ENCODE measurements at regions not wholly inside any gene's neighbourhood (a gene's known extent, or its start where the extent isn't known, plus 50 kb on each side); places are given as distances from the start of the nearest gene placed in this dataset.
A peak's percentile ranks its signal among the peaks of the same experiment; 100 is the strongest.

DNA sequence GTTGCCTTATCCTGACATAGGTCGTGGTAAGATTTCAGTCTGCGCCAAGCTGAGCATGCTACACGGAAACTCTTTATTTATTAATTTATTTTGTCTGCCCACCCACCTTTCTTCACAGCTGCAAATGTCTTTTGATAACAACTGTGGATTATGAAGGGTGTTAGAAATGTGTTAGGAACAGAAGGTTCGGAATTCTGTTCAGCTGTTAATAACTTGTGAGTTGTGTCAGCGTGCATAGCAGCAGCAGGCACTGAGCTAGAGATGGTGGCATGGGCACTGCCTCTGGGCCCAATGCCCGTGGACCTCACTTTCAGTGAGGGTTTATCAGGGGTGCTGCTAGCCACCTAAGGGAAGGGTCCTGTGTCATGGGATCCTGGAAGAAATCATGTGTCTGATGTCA lies 162.5 kb upstream of the NTM start:
- CTCF ChIA-PET = no interaction called here
- no peak for ATAC-seq
- no peaks in the 10 kb centered on the region for H3K27me3 Mint-ChIP-seq (ENCODE audit: low read depth)
- H3K9me3 Mint-ChIP-seq = peaks cover 6% of the 10 kb centered on the region
- DNase-seq (ENCODE audit: low spot score) = no peak
- POLR2A ChIA-PET = no interaction called here
- H3K4me1 Mint-ChIP-seq = peaks cover 5% of the 10 kb centered on the region; the same call in 1 of the 2 replicates
- no peaks in the 10 kb centered on the region for H3K36me3 Mint-ChIP-seq
- H3K27ac Mint-ChIP-seq = no peak overlapping the region
- no peak for TF ChIP-seq JUN (CRISPR knock-in tag; IDR thresholded peaks at IDR 0.05)
- no peak overlapping the region for H3K4me3 Mint-ChIP-seq

GRCh38 chr11:131217313-131218310 lies 152.8 kb upstream of the NTM start:
- H3K27ac Mint-ChIP-seq = peak overlapping the region; percentile 29; the same call in 1 of the 2 replicates
- ATAC-seq (peak; percentile 60), DNase-seq (ENCODE audit: low spot score) (no peak)
- H3K27me3 Mint-ChIP-seq (ENCODE audit: low read depth) = peaks cover 3% of the 10 kb centered on the region; the same call in 1 of the 2 replicates
- H3K36me3 Mint-ChIP-seq = no peaks in the 10 kb centered on the region
- H3K4me1 Mint-ChIP-seq = peaks cover 72% of the 10 kb centered on the region
- H3K4me3 Mint-ChIP-seq = no peak overlapping the region
- peaks cover 5% of the 10 kb centered on the region; the same call in 1 of the 2 replicates for H3K9me3 Mint-ChIP-seq
- TF ChIP-seq NR2C2 (CRISPR knock-in tag; IDR thresholded peaks at IDR 0.05) (no peak), PREB (CRISPR knock-in tag; IDR thresholded peaks at IDR 0.05; ENCODE audit: borderline replicate concordance) (no peak), FOXP4 (CRISPR knock-in tag; IDR thresholded peaks at IDR 0.05) (no peak), ZNF423 (CRISPR knock-in tag; IDR thresholded peaks at IDR 0.05) (peak; percentile 17; the same call in 1 of the 2 replicates), ZNF138 (CRISPR knock-in tag; conservative IDR thresholded peaks at IDR 0.05) (no peak), ZMAT4 (CRISPR knock-in tag; IDR thresholded peaks at IDR 0.05) (no peak), SMAD4 (CRISPR knock-in tag; IDR thresholded peaks at IDR 0.05) (no peak)
- TF ChIP-seq, protein P1, sequence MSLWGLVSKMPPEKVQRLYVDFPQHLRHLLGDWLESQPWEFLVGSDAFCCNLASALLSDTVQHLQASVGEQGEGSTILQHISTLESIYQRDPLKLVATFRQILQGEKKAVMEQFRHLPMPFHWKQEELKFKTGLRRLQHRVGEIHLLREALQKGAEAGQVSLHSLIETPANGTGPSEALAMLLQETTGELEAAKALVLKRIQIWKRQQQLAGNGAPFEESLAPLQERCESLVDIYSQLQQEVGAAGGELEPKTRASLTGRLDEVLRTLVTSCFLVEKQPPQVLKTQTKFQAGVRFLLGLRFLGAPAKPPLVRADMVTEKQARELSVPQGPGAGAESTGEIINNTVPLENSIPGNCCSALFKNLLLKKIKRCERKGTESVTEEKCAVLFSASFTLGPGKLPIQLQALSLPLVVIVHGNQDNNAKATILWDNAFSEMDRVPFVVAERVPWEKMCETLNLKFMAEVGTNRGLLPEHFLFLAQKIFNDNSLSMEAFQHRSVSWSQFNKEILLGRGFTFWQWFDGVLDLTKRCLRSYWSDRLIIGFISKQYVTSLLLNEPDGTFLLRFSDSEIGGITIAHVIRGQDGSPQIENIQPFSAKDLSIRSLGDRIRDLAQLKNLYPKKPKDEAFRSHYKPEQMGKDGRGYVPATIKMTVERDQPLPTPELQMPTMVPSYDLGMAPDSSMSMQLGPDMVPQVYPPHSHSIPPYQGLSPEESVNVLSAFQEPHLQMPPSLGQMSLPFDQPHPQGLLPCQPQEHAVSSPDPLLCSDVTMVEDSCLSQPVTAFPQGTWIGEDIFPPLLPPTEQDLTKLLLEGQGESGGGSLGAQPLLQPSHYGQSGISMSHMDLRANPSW (CRISPR knock-in tag; conservative IDR thresholded peaks at IDR 0.05; ENCODE audit: low read depth) = no peak
- CTCF ChIA-PET = interaction anchor here (0.8 to 3.2 kb wide), 6 partner anchors 13 to 153 kb away, joined by 3 to 31 read pairs (median 4); no protein-coding TSS in a partner anchor
- POLR2A ChIA-PET = no interaction called here

- CTCF ChIA-PET = interaction anchor here (1.2 to 3.2 kb wide), 5 partner anchors 12 to 154 kb away, joined by 3 to 31 read pairs (median 5); no protein-coding TSS in a partner anchor
- Mint-ChIP-seq H3K27me3 (ENCODE audit: low read depth) (peaks cover 3% of the 10 kb centered on the region; the same call in 1 of the 2 replicates), H3K27ac (peak overlapping the region; percentile 0; the same call in 1 of the 2 replicates)
- TF ChIP-seq OVOL2 (CRISPR knock-in tag; IDR thresholded peaks at IDR 0.05; ENCODE audit: borderline replicate concordance) = no peak
- no peak for TF ChIP-seq GTF2I (CRISPR knock-in tag; conservative IDR thresholded peaks at IDR 0.05)
- TF ChIP-seq RELA (CRISPR knock-in tag; IDR thresholded peaks at IDR 0.05; ENCODE audit: borderline replicate concordance) = no peak
- no peak for TF ChIP-seq ZNF281 (CRISPR knock-in tag; IDR thresholded peaks at IDR 0.05)
- no peak for TF ChIP-seq MAX (CRISPR knock-in tag; IDR thresholded peaks at IDR 0.05)
- TF ChIP-seq, protein P2, sequence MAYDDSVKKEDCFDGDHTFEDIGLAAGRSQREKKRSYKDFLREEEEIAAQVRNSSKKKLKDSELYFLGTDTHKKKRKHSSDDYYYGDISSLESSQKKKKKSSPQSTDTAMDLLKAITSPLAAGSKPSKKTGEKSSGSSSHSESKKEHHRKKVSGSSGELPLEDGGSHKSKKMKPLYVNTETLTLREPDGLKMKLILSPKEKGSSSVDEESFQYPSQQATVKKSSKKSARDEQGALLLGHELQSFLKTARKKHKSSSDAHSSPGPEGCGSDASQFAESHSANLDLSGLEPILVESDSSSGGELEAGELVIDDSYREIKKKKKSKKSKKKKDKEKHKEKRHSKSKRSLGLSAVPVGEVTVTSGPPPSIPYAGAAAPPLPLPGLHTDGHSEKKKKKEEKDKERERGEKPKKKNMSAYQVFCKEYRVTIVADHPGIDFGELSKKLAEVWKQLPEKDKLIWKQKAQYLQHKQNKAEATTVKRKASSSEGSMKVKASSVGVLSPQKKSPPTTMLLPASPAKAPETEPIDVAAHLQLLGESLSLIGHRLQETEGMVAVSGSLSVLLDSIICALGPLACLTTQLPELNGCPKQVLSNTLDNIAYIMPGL (CRISPR knock-in tag; IDR thresholded peaks at IDR 0.05) = no peak
- no peak for TF ChIP-seq NFYB (CRISPR knock-in tag; conservative IDR thresholded peaks at IDR 0.05; ENCODE audit: low read depth)
These were observed 151.9 kb upstream of the NTM start for GRCh38 chr11:131218542-131218941.

More at GRCh38 chr11:131218542-131218941, 151.9 kb upstream of the NTM start:
- Mint-ChIP-seq H3K4me1 (peaks cover 81% of the 10 kb centered on the region), H3K9me3 (peaks cover 5% of the 10 kb centered on the region; the same call in 1 of the 2 replicates), H3K36me3 (no peaks in the 10 kb centered on the region), H3K4me3 (no peak overlapping the region)
- peak; percentile 13; the same call in 1 of the 2 replicates for ATAC-seq
- POLR2A ChIA-PET = no interaction called here
- DNase-seq (ENCODE audit: low spot score) = no peak
